ENCODE measurements at regions not wholly inside any gene's neighbourhood (a gene's known extent, or its start where the extent isn't known, plus 50 kb on each side); places are given as distances from the start of the nearest gene placed in this dataset.

- TF ChIP-seq CTCF (IDR thresholded peaks at IDR 0.05 in 8 of 11, conservative IDR thresholded peaks at IDR 0.05 in 3 of 11) = no peak
- TF ChIP-seq POLR2A (IDR thresholded peaks at IDR 0.05) = no peak
- TF ChIP-seq POLR2AphosphoS5 (IDR thresholded peaks at IDR 0.05) = no peak
- Histone ChIP-seq H3K4me3 (no peak overlapping the region), H3K27me3 (replicated peaks in 1 of 7) (no peaks in the 10 kb centered on the region), H3K36me3 (no peaks in the 10 kb centered on the region), H3K9me3 (peaks cover 0 to 21% (median 15%) of the 10 kb centered on the region in 8 donors), H3K27ac (no peak overlapping the region), H3K4me1 (no peaks in the 10 kb centered on the region)
- 85 to 92% (median 88%) methylated on average over 11 of the region's 11 CpGs for WGBS, 5 donors
- intact Hi-C loops (cut with DNase I; ENCODE audit: low total_unique reads) = no loop called here
- DNase-seq = no peak
These were observed 60.7 kb upstream of the ITGA6 start for GRCh38 chr2:172366596-172367150.

- H3K27me3 ChIP-seq (replicated peaks in 1 of 7) = no peaks in the 10 kb centered on the region
- WGBS, 5 donors = 55 to 83% (median 74%) methylated on average over 1 of the region's 1 CpG
- DNase-seq = no peak
These were observed 56.4 kb upstream of the ITGA6 start for GRCh38 chr2:172370821-172371455.

GRCh38 chr2:172372436-172372835 lies 55.0 kb upstream of the ITGA6 start:
- Histone ChIP-seq H3K36me3 (no peaks in the 10 kb centered on the region), H3K9me3 (peaks cover 0 to 21% (median 15%) of the 10 kb centered on the region in 8 donors), H3K27me3 (replicated peaks in 1 of 7) (no peaks in the 10 kb centered on the region), H3K4me1 (peaks cover 0 to 25% (median 6%) of the 10 kb centered on the region in 6 donors), H3K27ac (no peak overlapping the region), H3K4me3 (no peak overlapping the region)
- TF ChIP-seq POLR2A (IDR thresholded peaks at IDR 0.05) (no peak), CTCF (IDR thresholded peaks at IDR 0.05 in 8 of 11, conservative IDR thresholded peaks at IDR 0.05 in 3 of 11) (no peak), POLR2AphosphoS5 (IDR thresholded peaks at IDR 0.05) (no peak)
- DNase-seq = no peak
- intact Hi-C loops (cut with DNase I; ENCODE audit: low total_unique reads) = no loop called here

More at GRCh38 chr2:172370821-172371455, 56.4 kb upstream of the ITGA6 start:
- intact Hi-C loops (cut with DNase I; ENCODE audit: low total_unique reads) = no loop called here
- Histone ChIP-seq H3K4me1 (peaks cover 0 to 11% (median 2%) of the 10 kb centered on the region in 6 donors), H3K9me3 (peaks cover 0 to 21% (median 15%) of the 10 kb centered on the region in 8 donors), H3K36me3 (no peaks in the 10 kb centered on the region), H3K4me3 (no peak overlapping the region), H3K27ac (no peak overlapping the region)
- TF ChIP-seq POLR2A (IDR thresholded peaks at IDR 0.05) = no peak
- TF ChIP-seq CTCF (IDR thresholded peaks at IDR 0.05 in 8 of 11, conservative IDR thresholded peaks at IDR 0.05 in 3 of 11) = no peak
- TF ChIP-seq POLR2AphosphoS5 (IDR thresholded peaks at IDR 0.05) = no peak

GRCh38 chr2:172373076-172373475 lies 54.3 kb upstream of the ITGA6 start:
- Histone ChIP-seq H3K27me3 (replicated peaks in 1 of 7) (no peaks in the 10 kb centered on the region), H3K4me1 (peaks cover 0 to 26% (median 6%) of the 10 kb centered on the region in 6 donors), H3K36me3 (no peaks in the 10 kb centered on the region), H3K27ac (no peak overlapping the region), H3K9me3 (peaks cover 0 to 21% (median 15%) of the 10 kb centered on the region in 8 donors), H3K4me3 (no peak overlapping the region)
- WGBS, 5 donors = 64 to 92% (median 82%) methylated on average over 5 of the region's 5 CpGs
- TF ChIP-seq CTCF (IDR thresholded peaks at IDR 0.05 in 8 of 11, conservative IDR thresholded peaks at IDR 0.05 in 3 of 11) (no peak), POLR2AphosphoS5 (IDR thresholded peaks at IDR 0.05) (no peak), POLR2A (IDR thresholded peaks at IDR 0.05) (no peak)
- no peak for DNase-seq
- intact Hi-C loops (cut with DNase I; ENCODE audit: low total_unique reads) = no loop called here

Measured in spleen (tissue), 11 donors.